OCI-LY3 (cell line): ENCODE measurements at regions not wholly inside any gene's neighbourhood (a gene's known extent, or its start where the extent isn't known, plus 50 kb on each side); places are given as distances from the start of the nearest gene placed in this dataset.
"Not testable (repeated sequence)": the region's sequence is repeated elsewhere in the genome, so short reads cannot be mapped to it uniquely, and the experiment has no call there.

Experiments used
- H2AFZ ChIP-seq: fragments of 200-600, 300-600 bp; shearing (Covaris generic); 2 replicates; pipeline ENCODE4 v1.6.0; 2014; ENCODE audit warnings: antibody characterized with exemption, low read depth, low read length
- H3K27ac ChIP-seq: fragments of 200-600, 300-600 bp; sonication (generic); 2 replicates; pipeline ENCODE4 v1.5.1; 2014; ENCODE audit warnings: mild to moderate bottlenecking, low read length, moderate library complexity, mixed read lengths
- H3K27me3 ChIP-seq: fragments of 200-600, 300-600 bp; sonication (generic); 2 replicates; pipeline ENCODE4 v1.6.1; 2014; ENCODE audit warnings: low read depth, low read length, mixed read lengths
- H3K36me3 ChIP-seq: fragments of 200-600, 300-600 bp; sonication (generic); replicated peaks from 2 replicates; pipeline ENCODE3; 2014; ENCODE audit warnings: low read depth, low read length, mixed read lengths
- H3K4me1 ChIP-seq: fragments of 300-600, 200-600 bp; sonication (generic); 2 replicates; pipeline ENCODE4 v1.6.1; 2014; ENCODE audit warnings: low read length, mixed read lengths
- H3K4me2 ChIP-seq: fragments of 200-600, 300-600 bp; sonication (generic); 2 replicates; pipeline ENCODE4 v1.6.1; 2014; ENCODE audit warnings: low read length, mixed read lengths
- H3K4me3 ChIP-seq: fragments of 300-600, 200-600 bp; sonication (generic); 2 replicates; pipeline ENCODE4 v1.5.1; 2014; ENCODE audit warnings: antibody characterized with exemption, mild to moderate bottlenecking, low read length, moderate library complexity
- H3K79me2 ChIP-seq: fragments of 300-600, 200-600 bp; shearing (Covaris generic); 2 replicates; pipeline ENCODE4 v1.6.1; 2014; ENCODE audit warnings: mild to moderate bottlenecking, low read length, mixed read lengths
- H3K9ac ChIP-seq: fragments of 300-600, 200-600 bp; shearing (Covaris generic); 2 replicates; pipeline ENCODE4 v1.6.0; 2014; ENCODE audit warnings: mild to moderate bottlenecking, low read length, moderate library complexity
- H3K9me3 ChIP-seq: fragments of 200-600, 300-600 bp; shearing (Covaris generic); 2 replicates; pipeline ENCODE4 v1.6.1; 2014; ENCODE audit warnings: low read length, mixed read lengths; ENCODE audit not compliant: insufficient read depth
- H4K20me1 ChIP-seq: fragments of 200-600, 300-600 bp; sonication (generic); 2 replicates; pipeline ENCODE4 v1.6.1; 2016; ENCODE audit warnings: low read length, mixed read lengths; ENCODE audit not compliant: insufficient read depth
- CTCF ChIP-seq: fragments of 200-600, 300-600 bp; sonication (generic); IDR thresholded peaks from 2 replicates; pipeline ENCODE4 v1.5.1; 2014; ENCODE audit warnings: antibody characterized with exemption, low read length, low read depth
- EZH2phosphoT487 ChIP-seq: fragments of 200-600 bp; shearing (Covaris generic); IDR thresholded peaks from 2 replicates; pipeline ENCODE4 v1.6.1; 2018; ENCODE audit warnings: antibody characterized with exemption, mixed run types, low read depth

GRCh38 chr2:183465048-183465447 is 340.8 kb downstream of the NUP35 start:
- Histone ChIP-seq H2AFZ (no peak overlapping the region), H3K4me2 (no peak overlapping the region), H3K79me2 (no peaks in the 10 kb centered on the region), H3K9ac (no peak overlapping the region), H4K20me1 (no peaks in the 10 kb centered on the region), H3K4me1 (peaks cover 3% of the 10 kb centered on the region; the same call in 1 of the 2 replicates), H3K27me3 (no peaks in the 10 kb centered on the region), H3K36me3 (no peaks in the 10 kb centered on the region), H3K27ac (no peak overlapping the region), H3K9me3 (no peaks in the 10 kb centered on the region), H3K4me3 (no peak overlapping the region)
- TF ChIP-seq EZH2phosphoT487 (no peak), CTCF (no peak)

- Histone ChIP-seq H3K9me3 (no peaks in the 10 kb centered on the region), H3K9ac (no peak overlapping the region), H3K27ac (no peak overlapping the region), H4K20me1 (no peaks in the 10 kb centered on the region), H3K27me3 (no peaks in the 10 kb centered on the region), H3K79me2 (no peaks in the 10 kb centered on the region), H3K36me3 (no peaks in the 10 kb centered on the region), H3K4me2 (no peak overlapping the region), H3K4me3 (no peak overlapping the region), H2AFZ (no peak overlapping the region), H3K4me1 (no peaks in the 10 kb centered on the region)
- TF ChIP-seq EZH2phosphoT487, result no peak
- TF ChIP-seq CTCF, result no peak
Observed at GRCh38 chr2:183474912-183475695, 350.9 kb downstream of the NUP35 start.

GRCh38 chr2:183476490-183476889 is 352.2 kb downstream of the NUP35 start:
- TF ChIP-seq CTCF, result no peak
- Histone ChIP-seq H3K9me3 (no peaks in the 10 kb centered on the region), H3K4me1 (no peaks in the 10 kb centered on the region), H3K79me2 (no peaks in the 10 kb centered on the region), H3K36me3 (no peaks in the 10 kb centered on the region), H4K20me1 (no peaks in the 10 kb centered on the region), H2AFZ (no peak overlapping the region), H3K9ac (no peak overlapping the region), H3K27me3 (no peaks in the 10 kb centered on the region), H3K27ac (no peak overlapping the region), H3K4me3 (no peak overlapping the region), H3K4me2 (no peak overlapping the region)

GRCh38 chr2:183477296-183477695 is 353.1 kb downstream of the NUP35 start:
- TF ChIP-seq CTCF, result no peak
- TF ChIP-seq EZH2phosphoT487, result no peak
- Histone ChIP-seq H3K27ac (no peak overlapping the region), H3K9me3 (no peaks in the 10 kb centered on the region)

GRCh38 chr2:183478941-183479595 is 354.8 kb downstream of the NUP35 start:
- H3K4me3 ChIP-seq, H3K27ac ChIP-seq, H3K9me3 ChIP-seq, H3K36me3 ChIP-seq, H3K27me3 ChIP-seq, H3K4me2 ChIP-seq, H2AFZ ChIP-seq, H3K79me2 ChIP-seq, H3K9ac ChIP-seq, H3K4me1 ChIP-seq, H4K20me1 ChIP-seq: not testable (repeated sequence)

More at GRCh38 chr2:183477296-183477695, 353.1 kb downstream of the NUP35 start:
- Histone ChIP-seq H3K36me3 (no peaks in the 10 kb centered on the region), H4K20me1 (no peaks in the 10 kb centered on the region), H3K27me3 (no peaks in the 10 kb centered on the region), H2AFZ (no peak overlapping the region), H3K9ac (no peak overlapping the region), H3K4me2 (no peak overlapping the region), H3K4me1 (no peaks in the 10 kb centered on the region), H3K4me3 (no peak overlapping the region), H3K79me2 (no peaks in the 10 kb centered on the region)
